Stomach (tissue), 8 donors: ENCODE measurements at regions not wholly inside any gene's neighbourhood (a gene's known extent, or its start where the extent isn't known, plus 50 kb on each side); places are given as distances from the start of the nearest gene placed in this dataset.
"Not testable (repeated sequence)": the region's sequence is repeated elsewhere in the genome, so short reads cannot be mapped to it uniquely, and the experiment has no call there.

Source experiments
- DNase-seq, 2 donors: peaks; one replicate each; pipeline versions ENCODE4 v3.0.0 to v3.0.0-alpha.2; 2013 to 2019
- H3K27ac ChIP-seq, 5 donors: fragments of 200-600 bp in 4 of 5; sonication (generic) in 4 of 5; one replicate each; pipeline ENCODE4 v1.5.1; 2013 to 2019; ENCODE audit warnings: mild to moderate bottlenecking in 1 of 5, moderate library complexity in 1 of 5
- H3K27me3 ChIP-seq, 3 donors: fragments of 200-600 bp; sonication (generic); one replicate each; pipeline ENCODE4 v1.5.1; 2017 to 2019; ENCODE audit warnings: mixed run types in 1 of 3
- H3K36me3 ChIP-seq, 4 donors: fragments of 200-600 bp; sonication (generic); 1 replicate in 3 of 4; 2 replicates in 1 of 4; pipeline ENCODE4 v1.5.1; 2016 to 2019
- H3K4me1 ChIP-seq, 4 donors: fragments of 200-600 bp; sonication (generic); one replicate each; pipeline ENCODE4 v1.5.1; 2016 to 2019
- H3K4me3 ChIP-seq, 4 donors: fragments of 200-600 bp; sonication (generic) in 3 of 4; one replicate each; pipeline ENCODE4 v1.5.1; 2016 to 2019; ENCODE audit warnings: mild to moderate bottlenecking in 1 of 4
- H3K9me3 ChIP-seq, 4 donors: fragments of 200-600 bp; sonication (generic); one replicate each; pipeline ENCODE4 v1.5.1; 2016 to 2019
- CTCF ChIP-seq, 7 experiments: fragments of 450-650 bp in 4 of 7; fragments of 200-600 bp in 3 of 7; sonication (generic) in 3 of 7; IDR thresholded peaks; one replicate each; pipeline ENCODE4 v1.5.1; 2016 to 2019; ENCODE audit warnings: antibody characterized with exemption in 7 of 7, control low read depth in 2 of 7, mild to moderate bottlenecking in 1 of 7
- EP300 ChIP-seq: sonication (generic); formaldehyde crosslinking; IDR thresholded peaks from one replicate; pipeline ENCODE4 v1.6.1; 2017; ENCODE audit warnings: antibody characterized with exemption
- POLR2A ChIP-seq, 4 donors: fragments of 450-650 bp; IDR thresholded peaks; one replicate each; pipeline ENCODE4 v1.6.1; 2016; ENCODE audit warnings: antibody characterized with exemption in 4 of 4, control low read depth in 2 of 4, mild to moderate bottlenecking in 1 of 4, moderate library complexity in 1 of 4
- POLR2AphosphoS5 ChIP-seq, 3 donors: sonication (generic); formaldehyde crosslinking; IDR thresholded peaks; one replicate each; pipeline ENCODE4 v1.6.1; 2016; ENCODE audit warnings: antibody characterized with exemption in 3 of 3
- WGBS, 5 donors: extraction: QIAGEN DNeasy Blood & Tissue Kit in 3 of 5; methylation state at CpG; one replicate each; pipeline versions ENCODE4 v1.1.5 to v1.1.7; 2013 to 2018; 5-methylcytosine and 5-hydroxymethylcytosine counted together
- intact Hi-C: fragments of 100-400 bp; cut with DNase I; formaldehyde crosslinking; loops from one replicate; pipeline ENCODE4 v1.15.1; 2023; ENCODE audit warnings: low total_unique reads
- donor health status: healthy with polysubstance abuse.
- donor health status: Bipolar disorder and iron deficiency.
- donor health status: healthy.

GRCh38 chr12:89195470-89195869, 156.8 kb downstream of the DUSP6 start:
- WGBS, 5 donors: 71 to 100% (median 98%) methylated on average over 2 of the region's 2 CpGs
- TF ChIP-seq POLR2A (IDR thresholded peaks at IDR 0.05) (no peak), CTCF (IDR thresholded peaks at IDR 0.05) (no peak), POLR2AphosphoS5 (IDR thresholded peaks at IDR 0.05) (no peak), EP300 (no peak)

GRCh38 chr12:89194683-89195082, 157.6 kb downstream of the DUSP6 start:
- Histone ChIP-seq H3K27ac (no peak overlapping the region), H3K9me3 (peaks cover 0 to 9% (median 4%) of the 10 kb centered on the region in 4 donors), H3K4me3 (no peak overlapping the region), H3K27me3 (no peaks in the 10 kb centered on the region), H3K4me1 (no peaks in the 10 kb centered on the region), H3K36me3 (no peaks in the 10 kb centered on the region)
- intact Hi-C loops: no loop called here
- DNase-seq: no peak
- TF ChIP-seq CTCF (IDR thresholded peaks at IDR 0.05) (no peak), POLR2A (IDR thresholded peaks at IDR 0.05) (no peak), EP300 (no peak), POLR2AphosphoS5 (IDR thresholded peaks at IDR 0.05) (no peak)
- WGBS, 5 donors: 83 to 96% (median 94%) methylated on average over 5 of the region's 5 CpGs

More at GRCh38 chr12:89195470-89195869, 156.8 kb downstream of the DUSP6 start:
- intact Hi-C loops: no loop called here
- peaks cover 0 to 1% (median under 1%) of the 10 kb centered on the region in 4 donors for H3K9me3 ChIP-seq
- no peaks in the 10 kb centered on the region for H3K27me3 ChIP-seq
- H3K27ac ChIP-seq: no peak overlapping the region
- no peaks in the 10 kb centered on the region for H3K36me3 ChIP-seq
- H3K4me1 ChIP-seq: no peaks in the 10 kb centered on the region
- no peak overlapping the region for H3K4me3 ChIP-seq
- no peak for DNase-seq

- DNase-seq: no peak
- 66 to 77% (median 74%) methylated on average over 3 of the region's 3 CpGs for WGBS, 5 donors
- H3K9me3 ChIP-seq: peaks cover 0 to 17% (median 7%) of the 10 kb centered on the region in 4 donors
- no peak overlapping the region for H3K4me3 ChIP-seq
- H3K27ac ChIP-seq: no peak overlapping the region
- intact Hi-C loops: no loop called here
- no peaks in the 10 kb centered on the region for H3K4me1 ChIP-seq
- TF ChIP-seq POLR2AphosphoS5 (IDR thresholded peaks at IDR 0.05) (no peak), CTCF (IDR thresholded peaks at IDR 0.05) (no peak), POLR2A (IDR thresholded peaks at IDR 0.05) (no peak), EP300 (no peak)
- H3K36me3 ChIP-seq: no peaks in the 10 kb centered on the region
- H3K27me3 ChIP-seq: no peaks in the 10 kb centered on the region
Observed at GRCh38 chr12:89192429-89192828, 159.9 kb downstream of the DUSP6 start.

GRCh38 chr12:89191597-89191996, 160.7 kb downstream of the DUSP6 start:
- peaks cover 0 to 17% (median 7%) of the 10 kb centered on the region in 4 donors for H3K9me3 ChIP-seq
- intact Hi-C loops, DNase-seq: not testable (repeated sequence)

GRCh38 chr12:89189448-89189847, 162.9 kb downstream of the DUSP6 start:
- Histone ChIP-seq H3K4me3 (no peak overlapping the region), H3K27ac (no peak overlapping the region), H3K9me3 (peaks cover 0 to 17% (median 7%) of the 10 kb centered on the region in 4 donors), H3K27me3 (no peaks in the 10 kb centered on the region), H3K4me1 (no peaks in the 10 kb centered on the region), H3K36me3 (no peaks in the 10 kb centered on the region)
- TF ChIP-seq CTCF (IDR thresholded peaks at IDR 0.05): no peak
- TF ChIP-seq EP300: no peak
- no peak for TF ChIP-seq POLR2A (IDR thresholded peaks at IDR 0.05)
- no peak for TF ChIP-seq POLR2AphosphoS5 (IDR thresholded peaks at IDR 0.05)
- no peak for DNase-seq
- 93 to 98% (median 97%) methylated on average over 1 of the region's 1 CpG for WGBS, 5 donors
- intact Hi-C loops: no loop called here

More at GRCh38 chr12:89191597-89191996, 160.7 kb downstream of the DUSP6 start:
- not testable (repeated sequence) for H3K27me3 ChIP-seq, H3K4me3 ChIP-seq, H3K4me1 ChIP-seq, H3K27ac ChIP-seq, H3K36me3 ChIP-seq
